ENCODE measurements at regions not wholly inside any gene's neighbourhood (a gene's known extent, or its start where the extent isn't known, plus 50 kb on each side); places are given as distances from the start of the nearest gene placed in this dataset.

DNA sequence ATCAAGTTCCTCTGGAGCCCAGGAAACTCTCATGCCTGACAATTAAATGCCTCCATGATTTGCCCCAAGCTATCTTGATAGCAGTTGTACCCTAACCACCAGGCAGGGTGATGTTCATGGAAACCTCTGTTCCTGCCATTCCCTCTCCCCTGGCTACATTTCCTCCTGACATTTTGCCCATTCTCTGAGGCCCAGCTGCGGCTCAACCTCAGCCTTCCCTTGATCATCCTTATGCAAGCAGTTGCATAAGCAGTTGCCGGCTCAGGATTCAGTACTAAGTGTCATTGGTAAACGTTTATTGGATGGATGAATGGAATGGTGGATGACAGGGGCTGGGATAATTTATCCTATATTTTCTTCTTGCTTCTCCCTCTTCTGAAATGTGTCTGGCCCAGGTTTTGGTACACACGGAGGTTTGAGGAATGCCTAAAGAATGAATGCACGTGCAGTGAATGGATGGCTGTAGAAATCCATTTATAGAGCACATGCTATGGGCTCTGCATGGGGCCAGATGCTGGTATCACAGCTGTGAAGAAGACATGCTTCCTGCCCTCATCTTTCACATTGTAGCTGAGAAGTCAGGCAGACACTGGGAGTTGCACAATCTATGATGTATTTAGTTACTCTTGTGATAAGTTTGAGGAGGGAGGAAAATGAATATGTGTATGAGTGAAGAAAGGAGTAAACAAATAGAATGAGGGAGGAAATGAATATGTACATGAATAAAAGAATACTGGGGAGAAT is 261.8 kb downstream of the FOXD2 start:
- no peaks in the 10 kb centered on the region for H3K9me2 ChIP-seq (ENCODE audit: low read depth, low read length)
- no peaks in the 10 kb centered on the region for H3K36me3 ChIP-seq (ENCODE audit: insufficient read depth, low read length)
- H3K79me2 ChIP-seq (ENCODE audit: insufficient read depth, low read length), result no peaks in the 10 kb centered on the region
- no peaks in the 10 kb centered on the region for H3K4me1 ChIP-seq (ENCODE audit: insufficient read depth, low read length, severe bottlenecking)
- H3K27ac ChIP-seq (ENCODE audit: low read depth, low read length, poor library complexity, severe bottlenecking), result no peak overlapping the region
- H3K4me2 ChIP-seq (ENCODE audit: low read length), result no peak overlapping the region
- H2AFZ ChIP-seq (ENCODE audit: low read length), result no peak overlapping the region
- H3K9me3 ChIP-seq (ENCODE audit: low read length), result no peaks in the 10 kb centered on the region
- H3K4me3 ChIP-seq (ENCODE audit: low read depth, low read length, poor library complexity, severe bottlenecking), result no peak overlapping the region
- TF ChIP-seq EZH2 (IDR thresholded peaks at IDR 0.05; ENCODE audit: borderline replicate concordance, low read length), result no peak
- TF ChIP-seq, protein P1, sequence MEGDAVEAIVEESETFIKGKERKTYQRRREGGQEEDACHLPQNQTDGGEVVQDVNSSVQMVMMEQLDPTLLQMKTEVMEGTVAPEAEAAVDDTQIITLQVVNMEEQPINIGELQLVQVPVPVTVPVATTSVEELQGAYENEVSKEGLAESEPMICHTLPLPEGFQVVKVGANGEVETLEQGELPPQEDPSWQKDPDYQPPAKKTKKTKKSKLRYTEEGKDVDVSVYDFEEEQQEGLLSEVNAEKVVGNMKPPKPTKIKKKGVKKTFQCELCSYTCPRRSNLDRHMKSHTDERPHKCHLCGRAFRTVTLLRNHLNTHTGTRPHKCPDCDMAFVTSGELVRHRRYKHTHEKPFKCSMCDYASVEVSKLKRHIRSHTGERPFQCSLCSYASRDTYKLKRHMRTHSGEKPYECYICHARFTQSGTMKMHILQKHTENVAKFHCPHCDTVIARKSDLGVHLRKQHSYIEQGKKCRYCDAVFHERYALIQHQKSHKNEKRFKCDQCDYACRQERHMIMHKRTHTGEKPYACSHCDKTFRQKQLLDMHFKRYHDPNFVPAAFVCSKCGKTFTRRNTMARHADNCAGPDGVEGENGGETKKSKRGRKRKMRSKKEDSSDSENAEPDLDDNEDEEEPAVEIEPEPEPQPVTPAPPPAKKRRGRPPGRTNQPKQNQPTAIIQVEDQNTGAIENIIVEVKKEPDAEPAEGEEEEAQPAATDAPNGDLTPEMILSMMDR (IDR thresholded peaks at IDR 0.05; ENCODE audit: low read length), result no peak
- no peaks in the 10 kb centered on the region for H3F3A ChIP-seq (ENCODE audit: insufficient read depth, low read length)
- H3K9ac ChIP-seq (ENCODE audit: low read length), result no peak overlapping the region
- no peaks in the 10 kb centered on the region for H4K20me1 ChIP-seq (ENCODE audit: insufficient read depth, low read length)
- H3K27me3 ChIP-seq (ENCODE audit: insufficient read depth, low read length), result no peaks in the 10 kb centered on the region

DNA sequence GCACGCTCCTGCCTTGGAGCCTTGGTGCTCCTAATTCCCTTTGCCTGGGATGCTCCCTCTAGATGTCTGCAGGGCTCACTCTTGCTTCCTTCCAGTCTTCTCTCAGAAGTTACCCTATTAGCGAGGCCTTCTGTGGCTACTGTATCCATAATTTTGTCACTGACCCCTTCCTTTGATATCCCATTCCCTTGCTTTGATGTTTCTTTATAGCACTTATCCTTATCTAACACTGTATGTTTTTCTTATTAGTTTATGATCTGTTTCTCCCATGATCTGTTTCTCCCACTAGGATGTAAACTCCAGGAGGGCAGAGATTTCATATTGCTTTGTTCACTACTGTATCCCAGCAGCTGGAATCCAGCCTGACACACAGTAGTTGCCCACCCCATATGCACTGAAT is 263.4 kb downstream of the FOXD2 start:
- Histone ChIP-seq H3K4me2 (ENCODE audit: low read length) (no peak overlapping the region), H3K9me2 (ENCODE audit: low read depth, low read length) (no peaks in the 10 kb centered on the region), H3K27me3 (ENCODE audit: insufficient read depth, low read length) (no peaks in the 10 kb centered on the region), H3K9ac (ENCODE audit: low read length) (no peak overlapping the region), H3K4me1 (ENCODE audit: insufficient read depth, low read length, severe bottlenecking) (no peaks in the 10 kb centered on the region), H3K27ac (ENCODE audit: low read depth, low read length, poor library complexity, severe bottlenecking) (no peak overlapping the region), H3F3A (ENCODE audit: insufficient read depth, low read length) (no peaks in the 10 kb centered on the region), H3K9me3 (ENCODE audit: low read length) (no peaks in the 10 kb centered on the region), H3K4me3 (ENCODE audit: low read depth, low read length, poor library complexity, severe bottlenecking) (no peak overlapping the region), H3K36me3 (ENCODE audit: insufficient read depth, low read length) (no peaks in the 10 kb centered on the region), H4K20me1 (ENCODE audit: insufficient read depth, low read length) (no peaks in the 10 kb centered on the region), H3K79me2 (ENCODE audit: insufficient read depth, low read length) (no peaks in the 10 kb centered on the region), H2AFZ (ENCODE audit: low read length) (no peak overlapping the region)
- TF ChIP-seq EZH2 (IDR thresholded peaks at IDR 0.05; ENCODE audit: borderline replicate concordance, low read length), result no peak
- TF ChIP-seq, protein P1 (IDR thresholded peaks at IDR 0.05; ENCODE audit: low read length), result no peak

DNA sequence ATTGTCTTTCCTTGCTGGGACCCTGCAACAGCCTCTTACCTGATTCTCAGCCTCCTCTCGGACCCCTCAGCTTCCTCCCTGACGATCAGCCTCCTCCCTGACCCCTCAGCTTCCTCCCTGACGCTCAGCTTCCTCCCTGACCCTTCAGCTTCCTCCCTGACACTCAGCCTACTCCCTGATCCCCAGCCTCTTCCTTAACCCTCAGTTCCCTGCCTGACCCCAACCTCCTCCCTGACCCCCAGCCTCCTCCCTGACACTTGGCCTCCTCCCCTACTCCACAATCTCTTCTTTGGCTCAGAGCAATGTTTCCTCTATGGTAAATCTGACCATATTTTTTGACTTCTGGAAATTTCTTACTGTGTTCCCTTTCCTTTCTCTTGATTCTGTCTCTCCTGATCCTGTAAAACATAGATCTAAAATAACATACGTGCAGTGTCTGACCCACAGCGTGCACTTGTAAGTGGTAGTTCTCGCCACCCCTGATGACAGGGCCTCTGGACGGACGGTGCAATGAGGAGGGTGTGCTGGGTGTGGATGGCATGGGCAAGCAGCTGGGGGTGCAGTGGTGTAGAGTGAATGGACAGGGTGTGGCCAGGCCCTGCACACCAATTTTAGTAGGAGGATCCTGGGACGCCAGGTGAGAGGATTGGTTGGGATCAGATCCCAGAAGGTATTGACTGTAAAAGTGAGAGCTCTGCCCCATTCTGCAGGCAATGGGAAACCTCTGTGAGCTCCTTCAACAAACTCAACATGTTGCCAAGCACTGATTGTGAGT is 264.1 kb downstream of the FOXD2 start:
- no peaks in the 10 kb centered on the region for H3K9me3 ChIP-seq (ENCODE audit: low read length)
- H3K4me1 ChIP-seq (ENCODE audit: insufficient read depth, low read length, severe bottlenecking), result no peaks in the 10 kb centered on the region
- no peak overlapping the region for H3K9ac ChIP-seq (ENCODE audit: low read length)
- H3K4me3 ChIP-seq (ENCODE audit: low read depth, low read length, poor library complexity, severe bottlenecking), result no peak overlapping the region
- H3K27ac ChIP-seq (ENCODE audit: low read depth, low read length, poor library complexity, severe bottlenecking), result no peak overlapping the region
- no peaks in the 10 kb centered on the region for H4K20me1 ChIP-seq (ENCODE audit: insufficient read depth, low read length)
- H3K27me3 ChIP-seq (ENCODE audit: insufficient read depth, low read length), result no peaks in the 10 kb centered on the region
- no peak for TF ChIP-seq EZH2 (IDR thresholded peaks at IDR 0.05; ENCODE audit: borderline replicate concordance, low read length)
- TF ChIP-seq, protein P1 (IDR thresholded peaks at IDR 0.05; ENCODE audit: low read length), result no peak
- H3K4me2 ChIP-seq (ENCODE audit: low read length), result no peak overlapping the region
- H3F3A ChIP-seq (ENCODE audit: insufficient read depth, low read length), result no peaks in the 10 kb centered on the region
- no peaks in the 10 kb centered on the region for H3K9me2 ChIP-seq (ENCODE audit: low read depth, low read length)
- H3K79me2 ChIP-seq (ENCODE audit: insufficient read depth, low read length), result no peaks in the 10 kb centered on the region
- H3K36me3 ChIP-seq (ENCODE audit: insufficient read depth, low read length), result no peaks in the 10 kb centered on the region
- no peak overlapping the region for H2AFZ ChIP-seq (ENCODE audit: low read length)

Measured in OCI-LY1 (cell line).